B cell (primary cell): ENCODE measurements at regions not wholly inside any gene's neighbourhood (a gene's known extent, or its start where the extent isn't known, plus 50 kb on each side); places are given as distances from the start of the nearest gene placed in this dataset.

Source experiments
- EZH2 ChIP-seq: IDR thresholded peaks from 2 replicates; pipeline ENCODE4 v1.6.1; 2012; ENCODE audit warnings: borderline replicate concordance, low read depth, mild to moderate bottlenecking, moderate library complexity, low read length; ENCODE audit not compliant: insufficient read depth, poor library complexity, severe bottlenecking
- TF ChIP-seq, protein P1 (sequence below): fragments of 200-600 bp; IDR thresholded peaks from one replicate; pipeline ENCODE4 v1.8.0; 2022; ENCODE audit warnings: antibody characterized with exemption, mild to moderate bottlenecking

GRCh38 chr4:132437117-132437516 is 712.0 kb upstream of the PCDH10 start:
- TF ChIP-seq, protein P1, sequence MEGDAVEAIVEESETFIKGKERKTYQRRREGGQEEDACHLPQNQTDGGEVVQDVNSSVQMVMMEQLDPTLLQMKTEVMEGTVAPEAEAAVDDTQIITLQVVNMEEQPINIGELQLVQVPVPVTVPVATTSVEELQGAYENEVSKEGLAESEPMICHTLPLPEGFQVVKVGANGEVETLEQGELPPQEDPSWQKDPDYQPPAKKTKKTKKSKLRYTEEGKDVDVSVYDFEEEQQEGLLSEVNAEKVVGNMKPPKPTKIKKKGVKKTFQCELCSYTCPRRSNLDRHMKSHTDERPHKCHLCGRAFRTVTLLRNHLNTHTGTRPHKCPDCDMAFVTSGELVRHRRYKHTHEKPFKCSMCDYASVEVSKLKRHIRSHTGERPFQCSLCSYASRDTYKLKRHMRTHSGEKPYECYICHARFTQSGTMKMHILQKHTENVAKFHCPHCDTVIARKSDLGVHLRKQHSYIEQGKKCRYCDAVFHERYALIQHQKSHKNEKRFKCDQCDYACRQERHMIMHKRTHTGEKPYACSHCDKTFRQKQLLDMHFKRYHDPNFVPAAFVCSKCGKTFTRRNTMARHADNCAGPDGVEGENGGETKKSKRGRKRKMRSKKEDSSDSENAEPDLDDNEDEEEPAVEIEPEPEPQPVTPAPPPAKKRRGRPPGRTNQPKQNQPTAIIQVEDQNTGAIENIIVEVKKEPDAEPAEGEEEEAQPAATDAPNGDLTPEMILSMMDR, result no peak
- TF ChIP-seq EZH2, result no peak
